GM19468 (cell line): ENCODE measurements at regions not wholly inside any gene's neighbourhood (a gene's known extent, or its start where the extent isn't known, plus 50 kb on each side); places are given as distances from the start of the nearest gene placed in this dataset.

Experiments
- ATAC-seq: cut with Tn5 transposase; IDR thresholded peaks from one replicate; pipeline ENCODE4 v1.9.1; 2021; ENCODE audit warnings: mild to moderate bottlenecking, moderate library complexity, moderate number of reproducible peaks; ENCODE audit not compliant: unreplicated experiment; ENCODE audit errors: extremely low read depth

DNA sequence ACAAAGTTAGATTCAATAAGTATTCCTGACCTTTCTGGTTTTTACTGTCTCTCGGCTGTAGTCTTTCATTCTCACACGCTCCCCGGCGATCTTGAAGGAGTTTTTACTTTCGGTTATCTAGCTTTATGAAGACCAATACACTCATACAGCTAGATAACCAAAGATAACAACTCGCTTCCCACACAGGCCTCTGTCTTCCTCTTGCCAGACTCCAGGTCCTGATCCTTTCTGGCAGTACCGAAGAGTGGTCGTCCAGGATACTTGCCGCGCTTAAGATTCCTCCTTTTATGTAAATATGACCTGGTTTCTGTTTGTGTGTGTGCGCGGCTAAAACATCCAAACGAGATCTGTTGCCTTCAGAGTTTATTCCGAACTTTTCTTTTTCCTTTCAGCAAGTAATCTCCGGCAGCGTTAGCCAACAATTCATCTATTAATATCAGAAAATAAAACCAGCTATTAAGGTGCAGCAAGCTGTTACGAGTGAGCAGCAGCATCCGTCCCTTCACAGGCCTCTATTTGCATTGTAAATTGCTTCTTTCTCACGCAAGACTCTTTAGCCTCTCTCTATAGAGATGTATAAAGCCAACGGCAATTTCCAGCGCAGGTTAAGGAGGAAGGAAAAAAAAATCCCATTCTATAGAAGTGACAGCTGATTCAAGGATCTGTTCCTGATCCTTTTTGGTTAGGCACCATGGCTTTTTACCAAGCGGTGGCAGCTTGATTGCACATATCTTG is 216.1 kb downstream of the MEF2C start:
- peak; percentile 21 for ATAC-seq

DNA sequence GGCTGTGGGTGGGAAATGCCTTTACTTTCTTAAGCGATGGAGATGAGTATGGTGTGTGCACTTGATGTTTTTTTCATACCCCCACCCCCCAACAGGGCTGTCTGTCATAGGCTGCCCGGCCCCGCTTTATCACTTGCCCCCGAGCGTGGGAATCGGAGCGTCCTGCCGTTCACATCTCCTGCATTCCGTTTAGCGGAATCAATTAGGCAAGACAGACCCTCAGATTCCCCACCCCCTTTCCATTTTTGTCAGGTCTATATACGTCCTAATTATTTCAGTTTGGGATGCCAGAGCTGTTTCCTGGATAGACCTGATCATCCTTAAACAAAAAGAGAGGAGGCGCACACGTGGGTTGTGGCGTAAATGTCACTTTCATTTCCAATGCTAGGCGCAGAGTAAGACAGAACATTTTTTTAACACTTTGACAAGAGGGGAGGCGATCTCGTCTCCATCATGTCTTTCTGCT is 217.2 kb downstream of the MEF2C start:
- no peak for ATAC-seq

DNA sequence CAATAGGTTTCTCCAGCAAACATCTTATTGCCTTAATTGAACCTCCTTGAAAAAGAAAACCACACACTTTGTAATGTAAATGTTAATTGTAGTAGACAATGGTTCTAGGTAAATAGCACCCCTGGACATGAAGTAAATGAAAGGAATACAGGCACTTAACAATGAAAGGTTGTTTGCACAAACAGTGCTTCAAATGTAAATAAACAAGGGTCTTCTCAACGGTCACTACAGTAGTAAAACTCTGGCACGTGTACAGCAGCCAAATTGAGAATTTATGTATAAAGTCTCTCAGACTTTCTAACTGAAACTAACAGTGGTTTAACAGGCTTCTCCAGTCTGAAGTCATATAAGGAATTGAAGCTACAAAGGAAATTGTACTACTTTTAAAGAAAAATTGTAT is 218.3 kb downstream of the MEF2C start:
- no peak for ATAC-seq

GRCh38 chr5:88663793-88664216 is 219.2 kb downstream of the MEF2C start:
- ATAC-seq, result no peak

DNA sequence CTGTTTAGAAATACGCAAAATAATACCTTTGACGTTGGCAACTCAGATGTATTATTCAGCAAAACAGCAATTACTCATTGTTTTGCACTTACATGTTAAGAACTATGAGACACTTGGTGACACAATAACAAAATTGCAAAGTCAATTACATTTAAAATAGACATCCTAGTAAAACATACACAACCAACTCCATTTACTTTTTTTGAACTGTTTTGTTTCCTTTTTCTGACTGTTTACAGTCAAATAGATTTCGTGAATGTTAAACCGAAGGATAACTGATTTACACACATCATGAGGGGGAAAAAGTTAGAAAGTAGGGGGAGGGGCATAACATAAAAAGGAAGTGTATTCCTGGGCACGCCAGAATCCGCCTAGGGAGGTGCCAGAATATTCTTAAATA is 220.1 kb downstream of the MEF2C start:
- ATAC-seq, result no peak

DNA sequence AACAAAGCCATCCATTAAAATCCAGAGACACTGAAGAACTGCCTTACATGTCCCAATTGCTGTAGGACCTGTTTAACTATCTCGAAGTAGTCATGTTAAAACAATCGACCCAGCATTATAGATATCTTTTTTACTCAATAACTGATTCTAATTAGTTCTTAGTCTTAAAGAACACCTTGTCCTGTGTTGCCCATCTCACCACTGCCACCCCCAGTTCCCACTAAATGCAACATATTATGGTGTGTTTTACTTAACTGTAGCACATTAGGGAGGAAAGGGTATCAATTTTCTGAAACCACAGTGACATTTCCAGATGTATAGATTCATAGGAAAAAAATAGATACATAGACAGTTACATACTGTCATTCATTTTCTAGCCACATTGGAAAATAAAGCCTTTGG is 221.2 kb downstream of the MEF2C start:
- ATAC-seq, result no peak

- ATAC-seq, result peak; percentile 53
Measured at GRCh38 chr5:88660947-88661805, 221.8 kb downstream of the MEF2C start.

- no peak for ATAC-seq
Measured at GRCh38 chr5:88660264-88660946, 222.6 kb downstream of the MEF2C start.

DNA sequence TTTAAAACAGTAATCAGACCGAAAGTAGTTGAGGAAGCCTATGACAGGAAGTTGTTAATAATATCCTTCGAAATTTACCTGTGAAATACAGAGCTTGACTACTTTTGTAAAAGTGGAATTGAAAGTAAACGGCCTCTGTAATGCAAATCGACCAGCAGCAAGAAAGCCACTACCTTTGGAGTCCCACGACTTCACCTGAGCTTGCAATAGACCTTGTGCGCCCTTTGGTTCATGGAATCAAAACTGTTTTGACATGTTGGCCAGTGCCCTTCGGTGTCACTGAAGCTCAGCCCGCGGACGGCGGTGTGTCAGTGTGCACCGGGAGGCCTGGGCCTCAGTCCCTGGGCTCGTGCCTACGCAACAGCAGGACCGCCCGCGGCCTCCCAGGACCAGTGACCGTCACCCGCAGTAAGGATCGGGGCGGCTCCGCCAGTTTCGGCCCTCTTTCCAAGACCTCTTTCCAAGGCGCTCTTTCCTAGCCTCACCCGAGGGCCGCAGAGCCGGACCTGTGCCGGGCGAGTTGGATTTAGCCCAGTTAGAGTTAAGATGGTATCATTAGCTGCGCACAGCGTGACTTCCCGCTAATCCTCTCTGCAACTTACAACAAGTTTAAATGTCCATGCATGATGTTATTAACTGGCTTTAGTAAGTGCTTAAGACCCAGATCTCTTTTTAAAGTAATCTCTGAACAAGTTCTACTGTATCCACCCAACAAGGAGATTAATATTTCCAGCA is 223.3 kb downstream of the MEF2C start:
- no peak for ATAC-seq

GRCh38 chr5:88658886-88659285 is 224.1 kb downstream of the MEF2C start:
- no peak for ATAC-seq

DNA sequence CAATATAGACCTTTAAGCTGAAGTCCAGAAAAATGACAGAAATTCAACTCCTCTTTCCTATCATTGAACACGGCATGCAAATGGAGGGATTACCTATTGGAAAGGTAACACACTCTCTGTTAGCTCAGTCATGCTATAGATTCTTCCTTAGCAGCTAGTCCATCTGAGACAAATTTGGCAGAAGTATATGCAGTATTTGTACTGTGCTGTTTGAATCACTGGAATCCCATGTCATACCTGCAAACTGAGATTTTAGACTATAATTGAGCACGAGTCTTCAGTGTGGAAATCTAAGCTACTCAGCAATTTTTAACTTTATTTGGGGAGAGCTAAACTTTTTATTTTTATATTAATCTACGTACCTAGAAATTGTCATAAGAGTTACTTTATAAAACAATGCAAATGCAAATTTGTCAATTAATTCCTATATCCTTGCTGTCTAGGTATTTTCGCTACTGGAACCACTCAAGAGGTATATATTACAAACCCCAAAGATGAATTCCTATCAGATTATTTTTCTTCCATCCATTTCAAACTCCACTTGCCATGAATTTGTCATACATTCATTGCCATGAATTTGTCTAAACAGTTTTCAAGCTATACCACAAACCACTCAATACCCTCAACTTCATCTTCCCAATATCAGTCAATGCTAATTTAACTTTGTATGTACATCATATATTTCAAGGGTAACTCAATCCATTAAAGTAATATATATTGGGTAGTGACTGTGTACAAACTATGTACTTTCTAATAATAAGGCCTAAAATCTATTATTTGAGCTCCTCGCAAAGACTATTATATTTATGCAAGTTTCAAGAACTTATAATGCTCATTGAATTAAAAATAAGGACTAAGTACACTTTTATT is 224.8 kb downstream of the MEF2C start:
- ATAC-seq, result no peak

GRCh38 chr5:88657136-88657535 is 225.8 kb downstream of the MEF2C start:
- no peak for ATAC-seq

DNA sequence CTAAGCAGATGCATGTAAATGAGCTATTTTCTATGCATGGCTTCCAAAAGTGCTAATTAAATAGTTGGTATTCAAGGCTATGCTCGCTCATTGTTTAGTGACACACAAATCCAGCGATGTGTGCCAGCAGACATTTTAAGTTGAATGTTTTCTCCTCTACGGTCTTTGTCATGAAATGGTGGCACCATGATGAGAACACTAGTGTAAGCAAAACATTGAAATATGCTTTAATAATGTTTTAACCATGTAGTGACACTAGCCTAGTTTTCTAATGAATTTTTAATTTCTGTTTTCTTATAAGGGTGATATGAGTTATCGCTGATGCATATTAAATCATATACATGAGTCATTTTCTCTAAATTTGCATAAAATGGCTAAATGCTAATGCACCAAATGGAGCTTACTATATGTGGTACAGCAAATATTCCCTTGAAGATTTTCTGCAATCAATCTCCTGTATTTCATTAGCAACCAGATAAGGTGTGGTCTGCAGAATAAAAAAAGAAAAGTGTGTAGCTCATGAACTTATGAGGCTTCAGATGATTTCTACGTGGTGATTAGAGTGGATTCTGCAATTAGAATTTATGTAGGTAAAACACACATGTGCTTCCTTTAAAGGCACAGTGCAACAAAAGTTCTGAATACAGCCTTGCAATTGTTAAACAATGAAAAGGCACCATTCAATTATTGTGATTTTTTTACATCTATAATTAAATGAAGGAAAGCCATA is 226.6 kb downstream of the MEF2C start:
- ATAC-seq, result no peak

DNA sequence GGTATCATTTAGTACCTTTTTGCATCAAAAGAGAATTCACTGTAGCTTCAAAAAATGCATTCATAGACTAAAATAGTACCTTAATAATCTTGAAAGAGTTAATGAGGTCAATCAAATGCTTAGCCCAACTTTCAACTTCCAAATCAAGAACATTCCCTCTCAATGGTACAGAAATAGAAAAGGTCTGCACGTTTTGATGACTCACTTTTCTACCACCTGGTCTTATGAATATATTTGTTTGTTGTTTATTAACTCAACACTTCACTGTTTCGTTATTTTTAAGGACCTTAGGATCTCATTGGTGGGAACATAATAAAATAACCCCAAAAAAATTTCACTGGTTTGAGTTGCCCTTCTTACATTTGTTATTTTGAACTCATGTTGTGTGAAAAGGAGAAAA is 229.5 kb downstream of the MEF2C start:
- no peak for ATAC-seq

- no peak for ATAC-seq
Measured at GRCh38 chr5:88647901-88648300, 235.1 kb downstream of the MEF2C start.

DNA sequence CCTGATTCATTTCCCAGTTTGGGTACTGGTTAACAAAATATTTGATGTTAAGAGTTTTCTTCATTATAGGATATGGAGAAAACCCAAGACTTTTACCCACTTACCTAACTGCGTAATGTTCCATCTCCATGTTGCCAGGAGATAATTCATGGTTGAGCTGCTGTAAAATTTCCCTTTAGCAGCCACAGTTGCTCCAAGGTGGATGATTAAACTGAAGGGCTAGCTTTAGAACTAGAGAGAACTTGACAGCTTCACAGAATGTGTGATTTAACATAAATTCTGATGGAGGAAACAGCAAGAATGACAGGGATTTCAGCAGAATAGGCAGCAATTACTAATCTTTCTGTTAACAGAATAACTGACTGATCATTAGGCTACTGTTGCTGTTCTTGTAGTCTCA is 236.1 kb downstream of the MEF2C start:
- no peak for ATAC-seq

- ATAC-seq, result no peak
Measured at GRCh38 chr5:88644676-88645075, 238.3 kb downstream of the MEF2C start.

- ATAC-seq, result no peak
Measured at GRCh38 chr5:88643315-88643714, 239.7 kb downstream of the MEF2C start.

- ATAC-seq, result no peak
Measured at GRCh38 chr5:88634014-88634413, 249.0 kb downstream of the MEF2C start.
